Occipital lobe (tissue), 1 donor: ENCODE measurements at regions not wholly inside any gene's neighbourhood (a gene's known extent, or its start where the extent isn't known, plus 50 kb on each side); places are given as distances from the start of the nearest gene placed in this dataset.
A peak's percentile ranks its signal among the peaks of the same experiment; 100 is the strongest.
"Not testable (repeated sequence)": the region's sequence is repeated elsewhere in the genome, so short reads cannot be mapped to it uniquely, and the experiment has no call there.

Experiments used
- DNase-seq: peaks from one replicate; lab custom pipeline; 2025; lab: John Stamatoyannopoulos, UW

GRCh38 chr5:125461641-125462072 is 715.2 kb upstream of the ZNF608 start:
- no peak for DNase-seq

- no peak for DNase-seq
Observed at GRCh38 chr5:125463466-125464092, 717.1 kb upstream of the ZNF608 start.

DNA sequence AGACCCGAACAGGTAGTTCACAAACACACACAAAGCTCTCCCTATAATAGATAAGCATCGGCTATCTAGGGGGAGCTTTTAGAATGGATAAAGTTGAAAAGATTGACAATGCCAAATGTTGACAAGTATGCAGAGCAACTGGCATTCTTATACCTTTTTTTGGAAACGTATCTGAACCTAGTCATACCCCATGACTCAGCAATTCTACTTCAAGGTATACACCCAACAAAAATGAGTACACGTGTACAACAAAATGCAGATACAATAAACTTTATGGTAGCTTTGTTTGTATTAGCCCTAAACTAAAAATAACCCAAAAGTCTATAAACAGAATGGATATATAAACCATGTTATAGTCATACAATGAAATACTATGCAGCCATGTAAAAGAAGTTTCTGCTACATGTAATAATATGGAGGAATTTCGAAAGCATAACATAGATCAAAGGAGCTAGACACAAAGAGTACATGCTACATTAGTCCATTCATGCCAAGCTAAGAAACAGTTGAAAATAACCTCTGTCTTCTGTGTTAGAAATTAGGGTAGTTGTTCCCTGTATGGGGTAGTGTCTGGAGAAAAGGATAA is 718.5 kb upstream of the ZNF608 start:
- DNase-seq: no peak

- no peak for DNase-seq
Observed at GRCh38 chr5:125465703-125466102, 719.3 kb upstream of the ZNF608 start.

- no peak for DNase-seq
Observed at GRCh38 chr5:125467222-125467621, 720.8 kb upstream of the ZNF608 start.

GRCh38 chr5:125470280-125470902 is 724.0 kb upstream of the ZNF608 start:
- DNase-seq: no peak

GRCh38 chr5:125476901-125477585 is 730.6 kb upstream of the ZNF608 start:
- DNase-seq: no peak

- no peak for DNase-seq
Observed at GRCh38 chr5:125477586-125477975, 731.1 kb upstream of the ZNF608 start.

GRCh38 chr5:125478599-125478998 is 732.2 kb upstream of the ZNF608 start:
- no peak for DNase-seq

DNA sequence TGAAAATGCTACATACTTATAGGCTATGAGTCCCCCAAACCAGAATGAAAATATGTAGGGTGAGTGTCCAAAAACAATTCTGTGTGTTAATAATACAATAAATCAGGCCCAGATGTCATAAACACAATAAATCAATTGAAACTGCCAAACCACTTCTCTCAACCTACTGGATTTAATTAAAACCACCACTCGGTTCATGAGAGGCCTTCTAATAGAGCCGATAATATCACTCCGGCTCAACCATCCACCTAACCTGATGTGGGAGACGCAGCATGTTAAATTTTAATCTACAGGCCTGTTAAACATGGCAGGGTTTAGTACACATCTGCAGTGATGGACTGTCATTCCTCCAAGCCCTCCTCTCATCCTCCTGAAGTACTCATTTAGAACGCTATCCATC is 734.5 kb upstream of the ZNF608 start:
- no peak for DNase-seq

- DNase-seq: no peak
Observed at GRCh38 chr5:125481506-125482465, 735.3 kb upstream of the ZNF608 start.

GRCh38 chr5:125483609-125484008 is 737.2 kb upstream of the ZNF608 start:
- DNase-seq: no peak

DNA sequence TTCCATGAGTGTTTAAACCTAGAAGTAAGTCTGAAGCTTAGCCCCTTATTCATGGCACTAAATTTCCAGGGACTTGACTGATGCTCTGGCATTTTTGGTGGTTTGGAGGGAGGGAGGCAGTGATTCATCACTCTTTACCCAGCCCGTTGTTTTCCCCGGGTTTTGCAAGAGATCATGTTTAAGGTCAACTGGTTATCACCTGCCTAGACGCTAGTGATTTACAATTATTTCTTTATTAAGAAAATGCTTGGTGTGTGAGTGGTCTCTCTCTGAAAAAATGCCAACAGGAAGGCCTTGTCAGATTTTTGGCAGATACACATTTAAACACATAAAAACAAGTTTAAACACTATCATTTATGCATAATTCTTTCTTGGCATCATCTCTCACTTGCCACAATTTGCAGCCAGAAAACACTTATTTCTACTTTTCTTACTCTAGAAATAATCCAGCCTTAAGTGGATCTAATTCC is 737.9 kb upstream of the ZNF608 start:
- DNase-seq: no peak

DNA sequence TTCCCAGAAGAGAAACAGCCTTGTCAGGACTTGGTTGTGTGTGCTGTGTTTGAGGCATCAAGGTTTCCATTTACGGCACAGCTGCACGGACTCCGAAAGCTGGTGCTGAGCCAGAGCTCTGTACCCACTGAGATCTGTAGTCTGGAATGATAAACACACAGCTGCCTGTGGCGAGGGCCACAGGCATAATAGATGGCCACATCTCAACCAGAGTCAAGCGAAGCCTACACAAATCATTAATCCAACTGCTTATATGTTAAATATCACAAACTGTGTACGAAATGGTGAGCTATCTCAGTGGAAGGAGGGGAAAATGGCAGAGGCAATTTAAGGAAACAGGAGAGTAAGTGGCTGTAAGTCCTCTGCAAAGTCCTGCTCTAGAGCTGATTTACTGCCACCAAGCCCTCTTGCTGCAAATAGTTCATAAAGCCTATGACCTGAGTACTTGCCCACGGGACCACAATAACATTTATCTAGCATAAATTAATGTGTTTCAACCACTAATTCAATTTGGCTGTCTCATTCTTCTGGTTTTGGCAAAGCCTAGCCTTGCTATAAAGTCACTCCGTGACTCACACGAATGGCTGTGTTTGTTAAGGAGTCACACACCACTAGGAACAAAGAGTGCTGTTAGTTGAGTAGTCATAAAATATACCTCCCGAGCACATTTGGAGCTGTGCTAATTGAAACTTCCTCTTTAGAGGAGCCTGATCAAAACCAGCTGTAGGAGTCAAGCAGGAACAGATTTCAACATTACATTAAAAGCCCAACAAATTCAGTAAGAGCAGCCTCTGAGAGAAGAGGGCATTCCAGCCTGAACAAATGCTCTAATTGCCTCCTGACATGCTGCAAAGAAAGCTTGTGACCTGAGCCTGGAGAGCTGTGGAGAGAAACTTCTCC is 738.6 kb upstream of the ZNF608 start:
- DNase-seq: peak; percentile 65

DNA sequence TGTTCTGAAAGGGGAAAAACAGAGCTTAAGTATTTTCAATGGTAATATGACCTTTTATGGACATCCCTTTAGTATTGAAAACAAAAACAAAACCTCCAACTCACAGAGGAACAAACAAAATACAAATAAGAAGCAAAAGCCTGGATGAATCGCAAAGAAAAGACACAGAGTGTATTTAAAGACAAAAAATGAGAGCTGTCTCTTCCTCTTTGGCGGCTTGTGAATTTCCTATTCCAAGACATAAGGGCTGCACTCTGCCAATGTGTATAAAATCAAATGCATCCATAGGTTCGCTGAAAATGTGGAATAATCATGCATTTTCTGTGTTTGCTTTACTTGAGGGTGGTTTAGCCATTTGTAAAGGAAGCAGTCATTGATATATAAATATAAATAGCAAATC is 739.3 kb upstream of the ZNF608 start:
- DNase-seq: no peak

- no peak for DNase-seq
Observed at GRCh38 chr5:125486634-125487033, 740.2 kb upstream of the ZNF608 start.

DNA sequence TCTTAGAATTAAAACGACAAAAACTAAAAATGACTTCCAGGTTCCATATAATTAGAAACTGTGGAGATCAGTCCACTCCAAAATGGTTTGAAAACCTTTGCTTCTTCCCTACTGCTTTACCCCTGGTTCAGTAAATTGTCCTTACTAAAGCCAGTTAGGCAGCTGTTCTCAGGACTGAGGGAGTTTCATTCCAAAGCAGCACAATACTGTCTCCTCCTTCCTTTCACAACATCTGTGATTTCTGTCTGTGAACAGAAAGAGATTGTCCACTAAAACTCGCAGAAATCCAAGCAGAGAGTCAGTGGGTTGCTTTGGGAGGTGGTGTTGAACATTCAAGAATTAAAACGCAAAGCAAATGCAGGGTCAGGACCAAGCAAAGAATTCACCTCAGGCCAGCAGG is 740.8 kb upstream of the ZNF608 start:
- DNase-seq: no peak

GRCh38 chr5:125487652-125488051 is 741.2 kb upstream of the ZNF608 start:
- DNase-seq: not testable (repeated sequence)

GRCh38 chr5:125489146-125489545 is 742.7 kb upstream of the ZNF608 start:
- no peak for DNase-seq

- DNase-seq: no peak
Observed at GRCh38 chr5:125491986-125492492, 745.6 kb upstream of the ZNF608 start.
